AG04449 (cell line): ENCODE measurements at regions not wholly inside any gene's neighbourhood (a gene's known extent, or its start where the extent isn't known, plus 50 kb on each side); places are given as distances from the start of the nearest gene placed in this dataset.

Source experiments
- CTCF ChIA-PET: fragments of 350-600 bp; formaldehyde crosslinking; extraction: SDS; loops from one replicate; lab custom pipeline; 2021; ENCODE audit warnings: antibody characterized with exemption; lab: Yijun Ruan, JAX
- POLR2A ChIA-PET: fragments of 400-600, 350-600 bp; formaldehyde crosslinking; extraction: SDS; loops from one replicate; lab custom pipeline; 2020; ENCODE audit warnings: antibody characterized with exemption, inconsistent platforms; lab: Yijun Ruan, JAX
- DNase-seq: peaks from one replicate; pipeline ENCODE4 v3.0.0-alpha.2; 2010; ENCODE audit warnings: low read depth, low spot score
- H3K4me3 ChIP-seq: 2 replicates; pipeline ENCODE4 v1.5.1; 2011; ENCODE audit warnings: low read depth, mild to moderate bottlenecking, control low read depth, low read length
- TF ChIP-seq, protein P1 (sequence below): IDR thresholded peaks from one replicate; pipeline ENCODE4 v1.5.1; 2011; ENCODE audit warnings: mild to moderate bottlenecking, moderate library complexity, low read length, control low read depth, inconsistent platforms; ENCODE audit not compliant: insufficient read depth; ENCODE audit errors: missing control alignments

DNA sequence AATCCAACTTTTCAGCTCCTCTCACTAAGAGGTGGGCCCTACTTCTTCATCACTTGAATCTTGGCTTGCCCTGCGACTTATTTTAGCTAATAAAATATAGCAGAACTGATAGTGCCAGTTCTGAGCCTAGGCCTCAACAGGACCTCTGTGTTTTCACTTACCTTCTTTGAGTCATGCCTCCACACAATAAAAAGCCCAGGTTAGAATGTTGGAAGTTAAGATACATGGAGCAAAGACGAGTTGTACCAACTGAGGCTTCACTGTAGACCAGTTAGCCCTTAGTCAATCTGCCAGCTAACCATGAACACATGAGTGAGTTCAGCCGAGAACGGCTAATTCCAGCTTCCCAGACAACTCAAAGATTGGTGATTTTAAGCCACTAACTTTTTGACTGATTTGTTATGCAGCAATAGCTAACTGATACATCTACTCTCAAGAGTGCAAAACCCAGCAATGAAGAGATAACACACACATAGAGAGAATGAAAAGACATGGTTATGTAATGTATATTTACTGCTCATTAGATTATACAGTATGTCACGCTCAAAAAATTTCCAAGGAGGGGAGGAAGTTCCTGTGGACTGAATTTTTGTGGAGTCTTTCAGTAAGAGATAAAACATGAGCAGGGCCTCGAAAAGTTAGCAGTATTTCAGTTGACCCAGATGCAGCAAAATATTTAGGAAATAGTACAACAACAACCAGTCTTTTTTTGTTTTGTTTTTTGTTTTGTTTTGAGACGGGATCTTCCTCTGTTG lies 181.1 kb downstream of the MYCN start:
- DNase-seq, result no peak
- TF ChIP-seq, protein P1, sequence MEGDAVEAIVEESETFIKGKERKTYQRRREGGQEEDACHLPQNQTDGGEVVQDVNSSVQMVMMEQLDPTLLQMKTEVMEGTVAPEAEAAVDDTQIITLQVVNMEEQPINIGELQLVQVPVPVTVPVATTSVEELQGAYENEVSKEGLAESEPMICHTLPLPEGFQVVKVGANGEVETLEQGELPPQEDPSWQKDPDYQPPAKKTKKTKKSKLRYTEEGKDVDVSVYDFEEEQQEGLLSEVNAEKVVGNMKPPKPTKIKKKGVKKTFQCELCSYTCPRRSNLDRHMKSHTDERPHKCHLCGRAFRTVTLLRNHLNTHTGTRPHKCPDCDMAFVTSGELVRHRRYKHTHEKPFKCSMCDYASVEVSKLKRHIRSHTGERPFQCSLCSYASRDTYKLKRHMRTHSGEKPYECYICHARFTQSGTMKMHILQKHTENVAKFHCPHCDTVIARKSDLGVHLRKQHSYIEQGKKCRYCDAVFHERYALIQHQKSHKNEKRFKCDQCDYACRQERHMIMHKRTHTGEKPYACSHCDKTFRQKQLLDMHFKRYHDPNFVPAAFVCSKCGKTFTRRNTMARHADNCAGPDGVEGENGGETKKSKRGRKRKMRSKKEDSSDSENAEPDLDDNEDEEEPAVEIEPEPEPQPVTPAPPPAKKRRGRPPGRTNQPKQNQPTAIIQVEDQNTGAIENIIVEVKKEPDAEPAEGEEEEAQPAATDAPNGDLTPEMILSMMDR, result no peak
- CTCF ChIA-PET, result no interaction called here
- H3K4me3 ChIP-seq, result no peak overlapping the region
- POLR2A ChIA-PET, result no interaction called here

DNA sequence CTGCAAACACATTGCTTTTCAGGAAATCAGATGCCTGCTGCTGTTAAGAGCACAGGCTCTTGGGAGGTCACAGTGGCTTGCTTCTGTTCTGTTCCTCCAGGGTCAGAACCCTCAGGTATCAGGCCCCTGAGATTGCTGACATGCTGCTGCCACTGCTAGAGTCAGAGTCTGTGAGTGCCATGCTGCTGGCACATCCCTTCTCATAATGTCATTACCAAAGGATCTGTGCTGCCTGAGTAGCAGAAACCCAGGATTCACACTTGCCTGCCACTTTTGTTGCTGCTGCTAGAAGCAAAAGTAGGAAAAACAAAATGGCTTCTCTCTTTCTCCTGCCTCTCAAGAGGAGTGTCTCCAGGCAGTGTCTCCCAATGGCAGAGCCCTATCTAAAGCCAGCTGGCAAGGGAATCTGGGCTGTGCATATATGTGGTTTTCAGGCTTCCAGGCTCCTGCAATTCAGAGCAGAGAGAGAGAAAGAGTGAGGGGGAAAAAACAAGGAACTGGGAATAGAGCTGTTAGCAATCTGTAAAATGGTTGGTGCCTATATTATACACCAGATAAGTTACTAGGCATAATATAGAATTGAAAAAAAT lies 180.3 kb downstream of the MYCN start:
- CTCF ChIA-PET, result no interaction called here
- TF ChIP-seq, protein P1, result no peak

DNA sequence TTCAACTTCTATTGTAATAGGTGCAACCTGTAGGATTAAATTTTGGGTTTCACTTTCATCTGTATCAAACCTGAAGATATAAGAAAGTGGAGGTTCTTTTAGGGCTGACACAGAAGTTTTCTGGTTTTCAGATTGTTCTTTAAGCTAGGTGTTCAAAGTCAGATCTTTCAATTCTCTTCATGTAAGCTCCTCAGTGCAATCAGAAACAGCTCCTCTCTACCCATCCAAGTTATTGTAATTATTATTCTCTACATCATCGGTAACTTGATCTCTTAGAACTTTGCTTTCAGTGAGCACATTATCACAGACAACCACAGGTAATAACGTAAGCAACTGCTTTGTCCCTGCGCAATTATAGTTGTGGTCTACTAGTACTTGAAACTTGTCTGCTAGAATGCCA lies 179.4 kb downstream of the MYCN start:
- no peak for DNase-seq
- TF ChIP-seq, protein P1, result no peak
- no peak overlapping the region for H3K4me3 ChIP-seq
- CTCF ChIA-PET, result no interaction called here
- POLR2A ChIA-PET, result no interaction called here

More for the DNA sequence above, 180.3 kb downstream of the MYCN start:
- DNase-seq, result no peak
- no peak overlapping the region for H3K4me3 ChIP-seq
- POLR2A ChIA-PET, result no interaction called here

DNA sequence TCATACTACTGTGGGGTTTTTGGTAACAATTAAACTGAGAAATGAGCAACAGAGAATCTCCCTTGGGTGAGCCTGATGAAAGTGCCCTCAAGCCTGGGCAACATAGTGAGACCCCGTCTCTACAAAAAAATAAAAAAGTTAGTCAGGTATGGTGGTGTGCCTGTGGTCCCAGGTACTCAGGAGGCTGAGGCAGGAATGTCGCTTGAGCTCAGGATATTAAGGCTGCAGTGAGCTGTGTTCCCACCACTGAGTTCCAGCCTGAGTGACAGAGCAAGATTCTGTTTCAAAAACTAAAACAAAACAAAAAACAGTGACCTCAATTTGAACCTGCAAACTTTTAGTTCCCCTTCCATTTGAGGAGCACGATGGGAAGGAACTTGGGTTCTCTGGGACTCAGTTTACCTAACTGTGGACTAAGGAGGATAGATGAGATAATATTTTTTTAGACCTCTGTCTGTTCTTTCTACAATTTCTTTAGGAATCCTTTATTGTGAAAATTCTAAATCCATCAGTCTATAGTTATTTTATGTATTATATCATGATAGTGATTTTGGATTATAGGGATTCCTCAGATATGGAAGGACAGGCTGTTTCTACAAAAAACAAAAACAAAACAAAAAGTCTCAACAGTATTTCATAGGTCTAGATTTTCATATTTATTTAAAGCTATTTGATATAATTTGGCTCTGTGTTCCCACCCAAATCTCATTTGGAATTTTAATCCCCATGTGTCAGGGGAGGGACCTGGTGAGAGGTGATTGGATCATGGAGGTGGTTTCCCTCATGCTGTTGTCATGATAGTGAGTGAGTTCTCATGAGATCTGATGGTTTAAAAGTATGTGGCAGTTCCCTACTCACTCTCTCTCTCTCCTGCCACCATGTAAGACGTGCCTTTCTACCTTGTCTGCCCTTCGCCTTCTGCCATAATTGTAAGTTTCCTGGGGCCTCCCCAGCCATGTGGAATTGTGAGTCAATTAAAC lies 178.6 kb downstream of the MYCN start:
- H3K4me3 ChIP-seq, result no peak overlapping the region
- TF ChIP-seq, protein P1, result no peak
- ChIA-PET CTCF (no interaction called here), POLR2A (no interaction called here)
- DNase-seq, result no peak

DNA sequence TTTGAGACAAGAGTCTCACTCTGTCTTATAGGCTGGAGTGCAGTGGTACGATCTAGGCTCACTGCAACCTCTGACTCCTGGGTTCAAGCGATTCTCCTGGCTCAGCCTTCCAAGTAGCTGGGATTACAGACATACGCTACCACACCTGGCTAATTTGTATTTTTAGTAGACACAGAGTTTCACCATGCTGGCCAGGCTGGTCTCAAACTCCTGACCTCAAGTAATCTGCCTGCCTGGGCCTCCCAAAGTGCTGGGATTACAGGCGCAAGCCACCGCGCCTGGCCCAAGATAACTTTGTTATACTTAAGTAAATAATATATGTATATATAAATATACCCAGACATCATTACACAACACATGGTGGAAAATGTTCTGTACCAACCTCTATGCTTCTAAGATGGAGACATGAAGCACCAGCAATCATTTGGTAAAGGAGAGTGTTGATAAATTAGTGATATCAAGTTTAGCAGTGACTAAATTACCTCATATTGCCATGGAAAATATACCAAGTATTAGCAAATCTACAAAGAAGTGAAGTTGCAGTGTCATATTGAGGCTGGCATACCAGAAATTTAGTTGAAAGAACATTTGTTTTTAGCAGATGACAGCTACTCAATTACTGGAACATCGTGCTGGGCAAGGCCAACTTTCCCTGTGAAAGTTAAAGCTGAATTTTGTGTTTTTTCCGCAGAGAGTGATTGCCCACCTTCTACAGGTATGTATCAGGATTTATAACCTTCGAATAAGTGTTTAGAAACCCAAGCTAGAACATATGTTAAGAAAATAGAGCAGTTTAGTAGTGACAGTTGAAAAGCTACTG lies 177.7 kb downstream of the MYCN start:
- ChIA-PET POLR2A (no interaction called here), CTCF (no interaction called here)
- no peak for DNase-seq
- TF ChIP-seq, protein P1, result no peak
- H3K4me3 ChIP-seq, result no peak overlapping the region
